ENCODE measurements at regions not wholly inside any gene's neighbourhood (a gene's known extent, or its start where the extent isn't known, plus 50 kb on each side); places are given as distances from the start of the nearest gene placed in this dataset.

- DNase-seq = no peak
Observed at GRCh38 chr15:70469651-70470555, 293.5 kb downstream of the UACA start.

- DNase-seq = no peak
Observed at GRCh38 chr15:70469182-70469581, 294.2 kb downstream of the UACA start.

DNA sequence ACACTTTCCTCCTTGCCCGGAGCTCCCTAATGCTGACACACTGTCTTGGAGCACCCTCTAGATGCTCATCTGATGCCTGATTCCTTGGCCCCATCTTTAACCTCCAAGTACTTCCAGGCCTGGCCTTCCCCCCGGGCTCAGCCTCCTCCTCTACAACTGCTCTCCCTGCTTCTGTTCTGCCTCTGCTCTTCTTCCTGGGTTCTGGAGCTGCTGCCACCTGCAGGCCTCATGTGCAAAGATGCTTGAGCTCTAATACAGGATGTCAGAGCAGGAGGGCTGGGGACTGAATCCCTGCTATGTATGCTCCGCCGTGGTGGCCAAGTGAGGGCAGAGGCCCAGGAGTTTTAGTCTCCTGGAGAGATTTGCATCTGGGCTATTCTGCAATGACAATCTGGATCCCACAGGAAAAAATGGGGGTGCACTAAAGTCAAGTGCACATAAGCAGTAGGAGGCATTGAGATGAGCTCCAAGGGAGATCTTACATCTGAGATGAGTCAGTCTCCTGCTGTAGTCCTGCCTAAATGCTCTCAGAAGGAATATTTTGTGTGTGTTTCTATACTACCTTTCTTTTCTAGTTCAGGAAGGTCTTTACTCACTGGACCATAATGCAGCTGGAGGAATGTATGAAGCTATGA is 296.3 kb downstream of the UACA start:
- peak; percentile 67 for DNase-seq

GRCh38 chr15:70466305-70466704 is 297.1 kb downstream of the UACA start:
- DNase-seq = no peak

DNA sequence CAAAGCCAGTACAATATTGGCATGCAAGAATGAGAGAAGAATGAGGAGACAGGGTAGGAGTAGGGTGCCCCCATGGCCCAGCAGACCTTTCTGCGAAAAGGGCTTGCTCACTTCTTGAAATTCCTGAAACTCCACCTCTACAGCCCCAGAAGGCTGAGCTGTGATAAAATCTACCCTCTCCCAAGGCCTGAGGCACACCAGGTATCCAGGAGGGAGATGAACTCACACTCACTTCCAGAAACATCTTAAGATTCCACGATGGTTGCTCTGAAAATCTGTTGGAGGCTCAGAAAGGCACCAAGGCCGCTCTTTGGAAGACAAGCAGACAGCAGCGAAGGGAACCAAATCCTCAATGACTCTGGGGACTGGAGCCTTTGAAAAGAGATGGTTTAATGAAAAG is 297.5 kb downstream of the UACA start:
- DNase-seq = no peak

GRCh38 chr15:70463453-70463834 is 299.9 kb downstream of the UACA start:
- peak; percentile 88 for DNase-seq

- no peak for DNase-seq
Observed at GRCh38 chr15:70461992-70462391, 301.4 kb downstream of the UACA start.

DNA sequence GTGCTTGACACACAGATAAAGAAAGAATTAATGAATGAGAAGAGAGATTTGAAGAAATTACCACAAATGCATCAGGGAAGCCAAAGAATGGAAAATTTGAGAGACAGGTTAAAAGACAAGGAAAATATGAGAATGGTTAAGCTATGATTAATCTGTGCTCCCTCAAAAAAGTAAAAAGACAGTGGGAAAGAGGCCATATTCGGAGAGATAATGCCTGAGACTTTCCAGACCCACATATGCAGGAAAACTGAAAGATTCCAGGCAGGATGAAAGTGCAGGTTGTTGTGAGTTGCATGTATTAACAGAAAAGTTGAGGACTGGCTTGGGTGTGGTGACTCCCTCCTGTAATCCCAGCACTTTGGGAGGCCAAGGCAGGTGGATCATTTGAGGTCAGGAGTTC is 302.3 kb downstream of the UACA start:
- no peak for DNase-seq

DNA sequence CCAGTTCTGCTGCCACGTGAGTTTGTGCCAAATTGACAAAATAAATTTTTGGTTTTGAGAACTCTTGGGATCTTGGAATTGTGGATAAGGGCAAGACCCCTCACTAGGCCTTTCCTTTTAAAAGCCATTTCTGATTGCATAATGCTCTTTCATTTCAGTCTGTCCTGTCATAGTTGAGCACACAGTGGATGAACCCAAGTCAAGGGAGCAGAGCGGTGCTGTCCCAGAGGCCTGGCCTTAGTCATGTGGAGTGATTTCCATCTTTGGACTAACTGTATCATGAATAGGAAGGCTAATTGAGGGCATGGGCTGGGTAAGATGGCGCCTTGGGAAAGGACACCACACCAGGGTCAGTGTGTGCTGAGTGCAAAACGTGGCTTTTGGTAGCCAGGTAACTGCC is 304.0 kb downstream of the UACA start:
- DNase-seq = no peak

DNA sequence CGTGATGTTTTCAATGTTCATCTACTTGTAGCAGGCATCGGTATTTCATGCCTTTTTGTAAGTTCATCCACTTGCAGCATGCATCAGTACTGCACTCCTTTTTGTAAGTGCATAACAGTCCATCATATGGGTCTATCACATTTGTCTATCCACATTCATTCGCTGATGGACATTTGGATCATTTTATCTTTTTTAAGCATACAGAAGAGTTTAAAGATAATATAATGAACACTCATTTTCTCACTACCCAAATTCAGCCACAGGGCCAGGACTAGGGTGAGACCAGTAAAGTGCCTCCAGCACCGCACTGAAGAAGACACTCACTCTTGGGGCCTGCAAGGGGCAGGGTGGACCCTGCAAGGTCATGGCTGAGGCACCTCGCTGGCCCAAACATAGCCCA is 309.6 kb downstream of the UACA start:
- DNase-seq = no peak

DNA sequence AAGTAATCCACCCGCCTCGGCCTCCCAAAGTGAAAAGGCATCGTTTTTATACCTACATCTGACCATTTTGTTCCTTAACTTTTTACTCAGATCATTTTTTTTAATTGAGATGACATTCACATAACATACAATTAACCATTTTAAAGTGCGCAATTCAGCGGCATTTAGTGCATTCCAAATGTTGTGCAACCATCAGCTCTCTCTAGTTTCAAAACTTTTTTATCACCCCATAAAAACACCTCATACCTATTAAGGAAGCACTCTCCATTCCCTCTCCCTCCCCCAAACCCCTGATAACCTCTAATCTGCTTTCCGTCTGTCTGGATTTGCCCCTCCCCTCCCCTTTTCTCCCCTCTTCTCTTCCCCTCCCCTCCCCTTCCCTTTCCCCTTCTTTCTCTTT is 310.1 kb downstream of the UACA start:
- peak; percentile 46 for DNase-seq

DNA sequence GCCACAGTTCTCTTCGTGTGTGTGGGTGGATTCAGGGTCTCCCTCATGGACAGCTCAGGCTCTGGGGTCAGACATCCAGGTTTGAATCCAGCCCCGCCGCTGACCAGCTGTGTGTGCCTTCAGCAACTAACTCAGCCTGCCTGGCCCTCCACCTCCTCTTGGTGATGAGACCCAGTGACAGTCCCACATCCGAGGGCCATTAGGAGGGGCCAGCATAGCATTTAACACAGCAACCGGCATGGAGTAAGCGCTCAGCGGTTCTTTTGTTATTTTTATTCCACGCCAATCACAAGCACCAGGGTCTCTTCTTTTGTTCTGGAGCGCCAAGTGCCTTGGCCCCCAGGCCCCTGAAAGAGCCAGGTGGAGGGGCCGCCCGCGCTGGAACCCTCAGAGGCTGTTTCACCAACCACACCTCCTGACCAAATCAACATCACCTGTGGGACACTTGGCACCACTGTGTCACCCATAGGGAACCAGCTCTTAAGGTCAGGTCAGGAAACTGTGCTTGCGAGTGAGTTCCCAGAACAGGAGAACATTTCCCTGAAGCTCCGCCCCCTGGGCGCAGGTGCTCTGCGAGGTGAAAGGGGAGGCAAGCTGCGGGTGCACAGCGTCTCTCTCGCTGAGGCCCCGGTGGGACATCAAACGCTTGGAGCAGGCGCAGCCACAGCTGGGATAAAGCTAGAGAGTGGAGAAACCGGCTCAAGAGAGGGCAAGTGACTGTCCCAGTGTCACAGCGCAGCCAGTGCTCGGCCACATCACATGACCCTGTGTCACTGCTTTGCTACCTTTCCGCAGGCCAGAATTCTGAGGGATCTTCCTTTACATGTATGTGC is 311.3 kb downstream of the UACA start:
- no peak for DNase-seq

GRCh38 chr15:70450142-70450443 is 313.3 kb downstream of the UACA start:
- no peak for DNase-seq

- DNase-seq = no peak
Observed at GRCh38 chr15:70449311-70450141, 313.8 kb downstream of the UACA start.

DNA sequence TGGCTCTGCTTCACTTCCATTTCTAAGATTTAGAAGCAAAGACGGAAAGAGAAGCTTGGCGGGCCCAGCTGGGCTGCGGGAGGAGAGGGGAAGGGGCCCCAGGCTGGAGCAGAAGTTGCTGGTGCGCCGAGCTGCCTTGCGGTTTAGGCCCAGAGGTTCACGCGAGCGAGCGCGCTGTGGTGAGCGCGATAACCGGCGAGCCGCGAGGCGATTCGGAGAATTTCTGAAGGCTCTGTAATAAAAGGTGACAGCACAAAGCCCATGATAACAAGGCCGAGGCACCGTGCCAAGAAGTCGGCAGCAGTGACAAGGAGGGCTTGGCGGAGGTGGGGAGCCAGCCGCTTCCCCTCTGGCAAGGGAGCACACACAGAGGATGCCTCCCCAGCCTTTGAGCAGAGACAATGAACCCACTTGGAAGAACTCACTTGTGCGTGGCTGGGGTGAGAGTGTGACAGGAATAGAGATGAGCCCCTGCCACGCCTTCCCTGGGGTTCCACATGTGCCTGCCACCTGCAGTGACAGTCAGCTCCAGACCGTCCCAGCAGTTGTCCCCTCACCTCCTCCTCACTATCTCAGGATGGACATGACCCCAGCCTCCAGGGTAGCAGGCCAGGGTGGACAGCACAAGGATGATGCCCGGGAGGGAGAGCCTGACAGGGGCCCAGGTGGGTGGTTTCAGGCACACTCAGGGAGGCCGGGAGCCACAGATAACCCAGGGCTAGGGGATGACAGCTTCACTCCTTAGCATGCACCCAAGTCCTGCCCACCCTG is 315.2 kb downstream of the UACA start:
- DNase-seq = peak; percentile 85

GRCh38 chr15:70447521-70447920 is 315.8 kb downstream of the UACA start:
- DNase-seq = no peak

GRCh38 chr15:70447081-70447480 is 316.3 kb downstream of the UACA start:
- no peak for DNase-seq

- peak; percentile 25 for DNase-seq
Observed at GRCh38 chr15:70443486-70444273, 319.7 kb downstream of the UACA start.

DNA sequence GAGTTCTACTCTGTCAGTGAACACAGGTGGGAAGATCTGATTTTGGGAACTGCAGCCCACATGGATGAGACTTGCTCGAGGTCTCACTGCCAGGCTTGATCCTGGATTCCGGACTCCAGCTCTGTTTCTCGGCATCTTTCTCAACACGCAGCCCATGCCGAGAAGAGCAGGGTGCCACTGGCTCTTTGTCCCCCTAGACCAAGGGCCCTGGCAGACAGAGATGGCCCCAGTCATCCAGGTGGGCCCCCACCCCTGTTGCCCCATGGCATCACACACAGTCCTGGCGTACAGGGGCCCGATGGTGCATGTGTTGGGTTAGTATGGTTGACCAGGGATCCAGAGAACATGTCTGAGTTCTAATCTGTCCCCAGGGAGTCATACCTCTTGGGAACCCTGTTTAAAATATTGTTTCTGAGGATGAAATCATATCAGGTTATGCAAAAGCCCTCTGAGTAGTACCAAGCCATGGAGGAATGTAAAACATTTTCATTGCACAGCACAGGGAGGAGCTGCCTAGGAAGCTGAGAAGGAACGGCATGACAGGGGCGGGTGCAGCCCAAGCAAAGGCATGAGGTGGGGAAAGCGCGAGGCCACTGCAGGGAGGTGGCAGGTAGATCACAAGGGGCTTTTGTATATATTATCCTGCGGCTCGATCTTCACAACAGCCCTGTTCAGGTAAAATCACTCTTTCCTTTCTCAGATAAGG is 320.6 kb downstream of the UACA start:
- no peak for DNase-seq

DNA sequence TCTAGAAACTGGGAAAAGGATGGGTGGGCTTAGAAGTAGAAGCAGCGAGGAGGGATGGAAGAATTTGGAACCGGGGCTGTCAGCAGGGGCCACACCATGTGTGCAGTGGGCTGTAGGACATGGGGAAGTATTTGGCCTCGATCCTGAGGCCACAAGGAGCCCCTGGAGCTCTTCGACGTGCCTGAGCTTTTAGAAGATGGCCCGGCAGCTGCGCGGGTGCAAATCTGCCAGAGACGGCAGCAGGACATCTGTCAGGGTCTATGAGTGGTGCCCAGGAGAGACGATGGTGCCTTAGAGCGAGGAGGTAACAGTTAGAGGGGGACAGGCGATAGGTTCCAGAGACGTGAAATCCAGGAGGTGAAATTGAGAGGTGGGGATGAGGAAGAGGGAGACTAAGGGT is 321.1 kb downstream of the UACA start:
- DNase-seq = no peak

All from MV-4-11 (cell line).